SK-N-SH (cell line): ENCODE measurements at regions not wholly inside any gene's neighbourhood (a gene's known extent, or its start where the extent isn't known, plus 50 kb on each side); places are given as distances from the start of the nearest gene placed in this dataset.

Experiments
- CTCF ChIA-PET: fragments of 300-600, 350-600 bp; formaldehyde crosslinking; extraction: SDS; loops from one replicate; lab custom pipeline; 2021; lab: Yijun Ruan, JAX
- POLR2A ChIA-PET: fragments of 350-600 bp; sonication (Branson Sonifier 250); formaldehyde crosslinking; extraction: SDS; loops from one replicate; lab custom pipeline; 2020; ENCODE audit warnings: antibody characterized with exemption, inconsistent platforms; lab: Yijun Ruan, JAX
- DNase-seq: peaks from one replicate; pipeline ENCODE4 v3.0.0; 2012
- H2AFZ ChIP-seq: fragments of 200-600 bp; sonication (generic); 2 replicates; pipeline ENCODE4 v1.8.1; 2016; ENCODE audit warnings: antibody characterized with exemption, mild to moderate bottlenecking, low read depth
- H3F3A ChIP-seq: fragments of 200-600 bp; sonication (generic); replicated peaks from 2 replicates; pipeline ENCODE3; 2016; ENCODE audit warnings: antibody characterized with exemption, mild to moderate bottlenecking; ENCODE audit not compliant: insufficient read depth
- H3K27ac ChIP-seq, 2 experiments: fragments of 200-500 bp in 1 of 2; fragments of 200-600 bp in 1 of 2; sonication (Bioruptor generic) in 1 of 2; sonication (generic), shearing (Covaris generic) in 1 of 2; 2 replicates each; pipeline versions ENCODE4 v1.5.1 to v1.6.1; 2014 to 2016; ENCODE audit warnings: low read depth in 2 of 2, inconsistent platforms in 1 of 2, low read length in 1 of 2, mild to moderate bottlenecking in 1 of 2, mixed read lengths in 1 of 2
- H3K27me3 ChIP-seq: fragments of 200-600 bp; sonication (generic), shearing (Covaris generic); 2 replicates; pipeline ENCODE4 v1.6.1; 2016; ENCODE audit warnings: mixed run types; ENCODE audit not compliant: insufficient read depth
- H3K36me3 ChIP-seq, 2 experiments: fragments of 200-500 bp in 1 of 2; fragments of 200-600 bp in 1 of 2; sonication (Bioruptor generic) in 1 of 2; sonication (generic) in 1 of 2; replicated peaks in 1 of 2; 2 replicates each; pipeline versions ENCODE3 to v1.5.1; 2014 to 2016; ENCODE audit warnings: low read length in 1 of 2, mild to moderate bottlenecking in 1 of 2; ENCODE audit not compliant: insufficient read depth in 2 of 2, control insufficient read depth in 1 of 2
- H3K4me1 ChIP-seq, 2 experiments: fragments of 200-500 bp in 1 of 2; fragments of 200-600 bp in 1 of 2; sonication (Bioruptor generic) in 1 of 2; sonication (generic), shearing (Covaris generic) in 1 of 2; 2 replicates each; pipeline versions ENCODE4 v1.5.1 to v1.6.1; 2014 to 2016; ENCODE audit warnings: low read depth in 1 of 2, low read length in 1 of 2, mixed run types in 1 of 2; ENCODE audit not compliant: insufficient read depth in 2 of 2, control insufficient read depth in 1 of 2
- H3K4me2 ChIP-seq: fragments of 200-600 bp; sonication (generic), shearing (Covaris generic); 2 replicates; pipeline ENCODE4 v1.6.1; 2017; ENCODE audit warnings: mixed run types
- H3K4me3 ChIP-seq, 2 experiments: fragments of 200-500 bp in 1 of 2; fragments of 200-600 bp in 1 of 2; sonication (Bioruptor generic) in 1 of 2; sonication (generic), shearing (Covaris generic) in 1 of 2; 2 replicates each; pipeline versions ENCODE4 v1.5.1 to v1.8.1; 2014 to 2016; ENCODE audit warnings: low read depth in 2 of 2, inconsistent platforms in 1 of 2, low read length in 1 of 2, mild to moderate bottlenecking in 1 of 2, mixed read lengths in 1 of 2, moderate library complexity in 1 of 2
- H3K79me2 ChIP-seq: fragments of 200-600 bp; sonication (generic); 2 replicates; pipeline ENCODE4 v1.8.1; 2017; ENCODE audit warnings: mild to moderate bottlenecking; ENCODE audit not compliant: insufficient read depth
- H3K9ac ChIP-seq: fragments of 200-600 bp; sonication (generic); 2 replicates; pipeline ENCODE4 v1.6.1; 2017; ENCODE audit warnings: mixed run types
- H3K9me2 ChIP-seq: fragments of 200-600 bp; sonication (generic); 2 replicates; pipeline ENCODE4 v1.6.1; 2017; ENCODE audit warnings: mixed run types
- H3K9me3 ChIP-seq: fragments of 200-600 bp; sonication (generic); 2 replicates; pipeline ENCODE4 v1.6.1; 2017; ENCODE audit warnings: mixed run types, mild to moderate bottlenecking, moderate library complexity
- H4K20me1 ChIP-seq: fragments of 200-600 bp; sonication (generic); 2 replicates; pipeline ENCODE4 v1.6.1; 2017; ENCODE audit warnings: mild to moderate bottlenecking, mixed run types; ENCODE audit not compliant: insufficient read depth
- CHD2 ChIP-seq: fragments of 150-350 bp; IDR thresholded peaks from 2 replicates; pipeline ENCODE4 v1.6.1; 2018; ENCODE audit warnings: low read length; ENCODE audit not compliant: partially characterized antibody
- EP300 ChIP-seq, 2 experiments: IDR thresholded peaks; 2 replicates each; pipeline versions ENCODE4 v1.4.0 to v1.6.1; 2012; ENCODE audit warnings: borderline replicate concordance in 1 of 2, low read depth in 1 of 2, low read length in 1 of 2
- EZH2phosphoT487 ChIP-seq: fragments of 200-600 bp; sonication (generic); IDR thresholded peaks from 2 replicates; pipeline ENCODE4 v1.6.1; 2017; ENCODE audit warnings: low read depth, mixed run types, mild to moderate bottlenecking, antibody characterized with exemption, moderate library complexity, borderline replicate concordance
- FOSL2 ChIP-seq: IDR thresholded peaks from 2 replicates; pipeline ENCODE4 v1.4.0; 2012; ENCODE audit warnings: low read depth, mild to moderate bottlenecking, moderate library complexity, borderline replicate concordance
- FOXJ3 ChIP-seq: sonication (generic); formaldehyde crosslinking; IDR thresholded peaks from 2 replicates; pipeline ENCODE4 v1.5.1; 2020; ENCODE audit warnings: mild to moderate bottlenecking, missing genetic modification reagents
- FOXM1 ChIP-seq: IDR thresholded peaks from 2 replicates; pipeline ENCODE4 v1.4.0; 2012; ENCODE audit warnings: low read depth, mild to moderate bottlenecking
- GATA2 ChIP-seq: sonication (generic); formaldehyde crosslinking; IDR thresholded peaks from 2 replicates; pipeline ENCODE4 v1.5.0; 2020; ENCODE audit warnings: mild to moderate bottlenecking, missing genetic modification reagents
- NFIC ChIP-seq: IDR thresholded peaks from 2 replicates; pipeline ENCODE4 v1.4.0; 2012; ENCODE audit warnings: borderline replicate concordance
- NRF1 ChIP-seq: IDR thresholded peaks from 2 replicates; pipeline ENCODE4 v1.6.1; 2012; ENCODE audit warnings: low read depth, mild to moderate bottlenecking, low read length
- PBX3 ChIP-seq: IDR thresholded peaks from 2 replicates; pipeline ENCODE4; 2012
- POLR2AphosphoS5 ChIP-seq: IDR thresholded peaks from 2 replicates; pipeline ENCODE4 v1.6.1; 2012; ENCODE audit warnings: low read depth, low read length
- REST ChIP-seq: IDR thresholded peaks from 2 replicates; pipeline ENCODE4 v1.6.1; 2012; ENCODE audit warnings: mild to moderate bottlenecking, low read depth, low read length, moderate library complexity
- RFX5 ChIP-seq: IDR thresholded peaks from 2 replicates; pipeline ENCODE4 v1.6.1; 2012; ENCODE audit warnings: mild to moderate bottlenecking, improper control_type of control experiment, low read length
- RXRA ChIP-seq: IDR thresholded peaks from 2 replicates; pipeline ENCODE4 v1.4.0; 2012; ENCODE audit warnings: low read depth, mild to moderate bottlenecking, borderline replicate concordance
- SIN3A ChIP-seq: IDR thresholded peaks from 2 replicates; pipeline ENCODE4 v1.6.1; 2012; ENCODE audit warnings: low read depth, mild to moderate bottlenecking, low read length, moderate library complexity, borderline replicate concordance
- SMC3 ChIP-seq: IDR thresholded peaks from 2 replicates; pipeline ENCODE4 v1.6.1; 2012; ENCODE audit warnings: low read depth, low read length, improper control_type of control experiment
- TCF12 ChIP-seq: IDR thresholded peaks from 2 replicates; pipeline ENCODE4 v1.4.0; 2012
- TEAD4 ChIP-seq: IDR thresholded peaks from 2 replicates; pipeline ENCODE4 v1.4.0; 2012; ENCODE audit warnings: mild to moderate bottlenecking, borderline replicate concordance; ENCODE audit not compliant: insufficient read depth
- USF1 ChIP-seq: IDR thresholded peaks from 2 replicates; pipeline ENCODE4 v1.4.0; 2012; ENCODE audit warnings: low read depth, borderline replicate concordance
- USF2 ChIP-seq: fragments of 150-350 bp; IDR thresholded peaks from 2 replicates; pipeline ENCODE4 v1.6.1; 2017; ENCODE audit warnings: antibody characterized with exemption, low read length, low read depth, borderline replicate concordance
- WGBS: methylation state at CpG from one replicate; pipeline ENCODE4 v1.1.6; 2017; ENCODE audit warnings: low lambda C conversion rate; 5-methylcytosine and 5-hydroxymethylcytosine counted together
- TF ChIP-seq, protein P1 (sequence below): fragments of 150-350 bp; IDR thresholded peaks from 2 replicates; pipeline ENCODE4 v1.6.1; 2016; ENCODE audit warnings: mild to moderate bottlenecking, low read depth, low read length
- TF ChIP-seq, protein P2 (sequence below): IDR thresholded peaks from 2 replicates; pipeline ENCODE4 v1.4.0; 2012; ENCODE audit warnings: low read depth

GRCh38 chr3:64342940-64343688 lies 117.8 kb upstream of the PRICKLE2 start:
- ChIA-PET POLR2A (no interaction called here), CTCF (interaction anchor here (0.6 to 1.9 kb wide), 6 partner anchors 9 to 319 kb away, joined by 3 to 7 read pairs (median 4); partner anchors contain the start of gene PSMD6)
- no peaks in the 10 kb centered on the region for H3K79me2 ChIP-seq
- DNase-seq = peak; percentile 11
- 15% methylated on average over 6 of the region's 6 CpGs for WGBS
- no peaks in the 10 kb centered on the region for H4K20me1 ChIP-seq
- peak overlapping the region; percentile 64 for H3K4me2 ChIP-seq
- no peaks in the 10 kb centered on the region for H3K9me2 ChIP-seq
- H3F3A ChIP-seq = peaks cover 44% of the 10 kb centered on the region
- H3K27me3 ChIP-seq = no peaks in the 10 kb centered on the region
- H3K36me3 ChIP-seq = peaks cover 0 to 4% of the 10 kb centered on the region in 2 experiments
- H3K4me3 ChIP-seq = no peak overlapping the region
- H3K27ac ChIP-seq = peak overlapping the region; percentile 87 to 93
- H3K9ac ChIP-seq = peak overlapping the region; percentile 62
- no peaks in the 10 kb centered on the region for H3K9me3 ChIP-seq
- peak overlapping the region; percentile 67; the same call in 1 of the 2 replicates for H2AFZ ChIP-seq
- H3K4me1 ChIP-seq = peaks cover 28 to 43% of the 10 kb centered on the region in 2 experiments
- TF ChIP-seq, protein P1, sequence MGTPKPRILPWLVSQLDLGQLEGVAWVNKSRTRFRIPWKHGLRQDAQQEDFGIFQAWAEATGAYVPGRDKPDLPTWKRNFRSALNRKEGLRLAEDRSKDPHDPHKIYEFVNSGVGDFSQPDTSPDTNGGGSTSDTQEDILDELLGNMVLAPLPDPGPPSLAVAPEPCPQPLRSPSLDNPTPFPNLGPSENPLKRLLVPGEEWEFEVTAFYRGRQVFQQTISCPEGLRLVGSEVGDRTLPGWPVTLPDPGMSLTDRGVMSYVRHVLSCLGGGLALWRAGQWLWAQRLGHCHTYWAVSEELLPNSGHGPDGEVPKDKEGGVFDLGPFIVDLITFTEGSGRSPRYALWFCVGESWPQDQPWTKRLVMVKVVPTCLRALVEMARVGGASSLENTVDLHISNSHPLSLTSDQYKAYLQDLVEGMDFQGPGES = no peak
- no peak for TF ChIP-seq FOXJ3 (CRISPR knock-in tag)
- TF ChIP-seq USF1 = no peak
- no peak for TF ChIP-seq RFX5
- no peak for TF ChIP-seq NRF1
- TF ChIP-seq NFIC = peak; percentile 73
- TF ChIP-seq TEAD4 = 0 out of 2 replicates have a peak, but pooled peaks have one; percentile 66
- peak; percentile 59 for TF ChIP-seq RXRA
- no peak for TF ChIP-seq CHD2
- peak; percentile 81 for TF ChIP-seq FOSL2
- TF ChIP-seq FOXM1 = no peak
- no peak; the same call in 1 of the 2 replicates for TF ChIP-seq POLR2AphosphoS5
- TF ChIP-seq REST = no peak
- peak; percentile 71 for TF ChIP-seq TCF12
- no peak for TF ChIP-seq GATA2 (CRISPR knock-in tag)
- no peak for TF ChIP-seq USF2
- TF ChIP-seq, protein P2, sequence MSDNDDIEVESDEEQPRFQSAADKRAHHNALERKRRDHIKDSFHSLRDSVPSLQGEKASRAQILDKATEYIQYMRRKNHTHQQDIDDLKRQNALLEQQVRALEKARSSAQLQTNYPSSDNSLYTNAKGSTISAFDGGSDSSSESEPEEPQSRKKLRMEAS = no peak; the same call in 1 of the 2 replicates
- peak in 1 of 2 experiments; percentile 54; a peak in 1 of 4 replicates for TF ChIP-seq EP300 (IDR thresholded peaks at IDR 0.05; ENCODE audit: borderline replicate concordance in 1 of 2, low read depth in 1 of 2, low read length in 1 of 2)
- TF ChIP-seq SMC3 = no peak
- TF ChIP-seq EZH2phosphoT487 = no peak
- TF ChIP-seq SIN3A = 0 out of 2 replicates have a peak, but pooled peaks have one; percentile 21
- peak; percentile 66; the same call in 1 of the 2 replicates for TF ChIP-seq PBX3
